GM23338 (cell line): ENCODE measurements at regions not wholly inside any gene's neighbourhood (a gene's known extent, or its start where the extent isn't known, plus 50 kb on each side); places are given as distances from the start of the nearest gene placed in this dataset.

ENCODE experiments used
- ATAC-seq: fragments of 200-7000 bp; cut with Tn5 transposase; 3 replicates; pipeline ENCODE4 v1.9.1; 2020
- DNase-seq: peaks from one replicate; pipeline ENCODE4 v3.0.0-alpha.2; 2015; ENCODE audit warnings: low spot score
- H2AFZ ChIP-seq: fragments of 200-600 bp; sonication (generic); 2 replicates; pipeline ENCODE4 v1.8.0; 2016; ENCODE audit warnings: antibody characterized with exemption, mild to moderate bottlenecking, moderate library complexity
- H3F3A ChIP-seq: fragments of 200-600 bp; sonication (generic); replicated peaks from 2 replicates; pipeline ENCODE4 v1.8.0; 2017; ENCODE audit warnings: antibody characterized with exemption, mixed run types, low read depth
- H3K27ac ChIP-seq: fragments of 200-600 bp; sonication (generic); 2 replicates; pipeline ENCODE4 v1.6.1; 2016; ENCODE audit warnings: low read depth
- H3K27me3 ChIP-seq: fragments of 200-600 bp; sonication (generic); 2 replicates; pipeline ENCODE4 v1.8.0; 2016; ENCODE audit warnings: mild to moderate bottlenecking, mixed run types, moderate library complexity; ENCODE audit not compliant: insufficient read depth
- H3K36me3 ChIP-seq: fragments of 200-600 bp; sonication (generic); 2 replicates; pipeline ENCODE4 v1.8.0; 2016; ENCODE audit warnings: mild to moderate bottlenecking; ENCODE audit not compliant: insufficient read depth
- H3K4me1 ChIP-seq: fragments of 200-600 bp; sonication (generic); 2 replicates; pipeline ENCODE4 v1.8.0; 2016; ENCODE audit warnings: mild to moderate bottlenecking, moderate library complexity; ENCODE audit not compliant: insufficient read depth
- H3K4me2 ChIP-seq: fragments of 200-600 bp; sonication (generic); 2 replicates; pipeline ENCODE4 v1.7.1; 2017; ENCODE audit warnings: mixed run types
- H3K4me3 ChIP-seq: fragments of 200-600 bp; sonication (generic); 2 replicates; pipeline ENCODE4 v1.6.1; 2016; ENCODE audit warnings: mixed run types
- H3K79me2 ChIP-seq: fragments of 200-600 bp; sonication (generic); replicated peaks from 2 replicates; pipeline ENCODE4 v1.8.0; 2017; ENCODE audit warnings: mild to moderate bottlenecking; ENCODE audit not compliant: insufficient read depth
- H3K9me2 ChIP-seq: fragments of 200-600 bp; sonication (generic); 2 replicates; pipeline ENCODE4 v1.8.0; 2017; ENCODE audit not compliant: insufficient read depth
- H4K20me1 ChIP-seq: fragments of 200-600 bp; sonication (generic); replicated peaks from 2 replicates; pipeline ENCODE4 v1.8.0; 2017; ENCODE audit warnings: mild to moderate bottlenecking; ENCODE audit not compliant: insufficient read depth
- H3K27ac Mint-ChIP-seq: 2 replicates; pipeline ENCODE4 v1.8.0; 2020; ENCODE audit warnings: inconsistent platforms, mild to moderate bottlenecking, moderate library complexity, mixed read lengths
- H3K27me3 Mint-ChIP-seq: 3 replicates; pipeline ENCODE4 v1.8.0; 2022; ENCODE audit warnings: low read depth, mild to moderate bottlenecking, moderate library complexity, mixed read lengths, inconsistent platforms; ENCODE audit not compliant: insufficient read depth, poor library complexity
- H3K36me3 Mint-ChIP-seq: 3 replicates; pipeline ENCODE4 v1.8.0; 2021; ENCODE audit warnings: low read depth, mild to moderate bottlenecking, inconsistent platforms, moderate library complexity, mixed read lengths
- H3K4me1 Mint-ChIP-seq: 3 replicates; pipeline ENCODE4 v1.8.0; 2020; ENCODE audit warnings: mild to moderate bottlenecking, inconsistent platforms, mixed read lengths
- H3K4me3 Mint-ChIP-seq: 3 replicates; pipeline ENCODE4 v1.8.0; 2021; ENCODE audit warnings: moderate library complexity, mild to moderate bottlenecking, inconsistent platforms, mixed read lengths
- H3K9me3 Mint-ChIP-seq: 3 replicates; pipeline ENCODE4 v1.8.0; 2020; ENCODE audit warnings: moderate library complexity, mild to moderate bottlenecking, inconsistent platforms, mixed read lengths
- CREB1 ChIP-seq: fragments of 250-450 bp; sonication (Bioruptor Pico); IDR thresholded peaks from 2 replicates; pipeline ENCODE4 v1.5.0; 2020; ENCODE audit warnings: low read depth, mild to moderate bottlenecking, moderate library complexity
- CTCF ChIP-seq, 2 experiments: fragments of 200-600 bp in 1 of 2; sonication (generic) in 1 of 2; conservative IDR thresholded peaks; 2 replicates each; pipeline versions ENCODE4 v1.5.1 to v1.6.1; 2016 to 2017; ENCODE audit warnings: antibody characterized with exemption in 2 of 2, low read depth in 2 of 2, mild to moderate bottlenecking in 2 of 2, moderate library complexity in 1 of 2
- ETS1 ChIP-seq: IDR thresholded peaks from 2 replicates; pipeline ENCODE4 v1.6.1; 2016; ENCODE audit warnings: antibody characterized with exemption
- EZH2phosphoT487 ChIP-seq: fragments of 200-600 bp; sonication (generic); IDR thresholded peaks from one replicate; pipeline ENCODE4 v1.8.1; 2018; ENCODE audit warnings: antibody characterized with exemption; ENCODE audit not compliant: unreplicated experiment
- JUNB ChIP-seq: IDR thresholded peaks from one replicate; pipeline ENCODE4 v1.6.1; 2016; ENCODE audit warnings: antibody characterized with exemption; ENCODE audit not compliant: unreplicated experiment
- NANOG ChIP-seq: IDR thresholded peaks from 2 replicates; pipeline ENCODE4 v1.6.1; 2016; ENCODE audit warnings: antibody characterized with exemption, borderline replicate concordance
- POLR2AphosphoS5 ChIP-seq: IDR thresholded peaks from 2 replicates; pipeline ENCODE4 v1.6.1; 2016; ENCODE audit warnings: antibody characterized with exemption, low read depth
- REST ChIP-seq: IDR thresholded peaks from one replicate; pipeline ENCODE4 v1.6.1; 2018; ENCODE audit warnings: antibody characterized with exemption; ENCODE audit not compliant: unreplicated experiment
- ZNF114 ChIP-seq: fragments of 250-450 bp; sonication (Bioruptor Pico); IDR thresholded peaks from 2 replicates; pipeline ENCODE4 v1.5.0; 2020; ENCODE audit warnings: mild to moderate bottlenecking, moderate library complexity

- no peak overlapping the region for H3K4me2 ChIP-seq
- no peaks in the 10 kb centered on the region for H3F3A ChIP-seq
- no peaks in the 10 kb centered on the region for H3K4me1 ChIP-seq
- H3K9me3 Mint-ChIP-seq, result no peaks in the 10 kb centered on the region
- H3K27me3 ChIP-seq, result no peaks in the 10 kb centered on the region
- DNase-seq (no peak), ATAC-seq (no peak)
- no peak overlapping the region for H3K4me3 Mint-ChIP-seq
- H4K20me1 ChIP-seq, result no peaks in the 10 kb centered on the region
- H3K4me3 ChIP-seq, result no peak overlapping the region
- no peak overlapping the region for H3K27ac Mint-ChIP-seq
- H3K79me2 ChIP-seq, result no peaks in the 10 kb centered on the region
- H2AFZ ChIP-seq, result no peak overlapping the region
- no peaks in the 10 kb centered on the region for H3K36me3 ChIP-seq
- no peaks in the 10 kb centered on the region for H3K27me3 Mint-ChIP-seq
- no peak overlapping the region for H3K27ac ChIP-seq
- no peaks in the 10 kb centered on the region for H3K36me3 Mint-ChIP-seq
- H3K4me1 Mint-ChIP-seq, result no peaks in the 10 kb centered on the region
- H3K9me2 ChIP-seq, result no peaks in the 10 kb centered on the region
- TF ChIP-seq EZH2phosphoT487 (no peak), NANOG (no peak), POLR2AphosphoS5 (no peak), ETS1 (no peak)
Observed at GRCh38 chr3:110062716-110063115, 725.4 kb upstream of the DPPA4 start.

GRCh38 chr3:110063178-110063577 is 725.8 kb upstream of the DPPA4 start:
- H3F3A ChIP-seq, result no peaks in the 10 kb centered on the region
- Mint-ChIP-seq H3K4me3 (no peak overlapping the region), H3K9me3 (no peaks in the 10 kb centered on the region), H3K27me3 (no peaks in the 10 kb centered on the region), H3K4me1 (no peaks in the 10 kb centered on the region), H3K27ac (no peak overlapping the region), H3K36me3 (no peaks in the 10 kb centered on the region)
- no peaks in the 10 kb centered on the region for H4K20me1 ChIP-seq
- no peak overlapping the region for H3K4me3 ChIP-seq
- no peak for ATAC-seq
- H3K79me2 ChIP-seq, result no peaks in the 10 kb centered on the region
- H3K27me3 ChIP-seq, result no peaks in the 10 kb centered on the region
- no peaks in the 10 kb centered on the region for H3K9me2 ChIP-seq
- no peak for DNase-seq
- no peak for TF ChIP-seq CTCF (conservative IDR thresholded peaks at IDR 0.05; ENCODE audit: low read depth in 2 of 2)
- no peaks in the 10 kb centered on the region for H3K4me1 ChIP-seq
- no peak overlapping the region for H2AFZ ChIP-seq
- no peaks in the 10 kb centered on the region for H3K36me3 ChIP-seq
- H3K4me2 ChIP-seq, result no peak overlapping the region
- H3K27ac ChIP-seq, result no peak overlapping the region

- Mint-ChIP-seq H3K27me3 (no peaks in the 10 kb centered on the region), H3K4me1 (no peaks in the 10 kb centered on the region), H3K4me3 (no peak overlapping the region), H3K36me3 (peaks cover 6% of the 10 kb centered on the region), H3K27ac (no peak overlapping the region), H3K9me3 (peaks cover 7% of the 10 kb centered on the region)
- Histone ChIP-seq H3K27me3 (no peaks in the 10 kb centered on the region), H3K27ac (no peak overlapping the region), H3K9me2 (0 out of 2 replicates have a peak, but pooled peaks cover 4% of the 10 kb centered on the region), H4K20me1 (no peaks in the 10 kb centered on the region), H3F3A (no peaks in the 10 kb centered on the region), H3K79me2 (no peaks in the 10 kb centered on the region), H3K4me3 (no peak overlapping the region), H3K4me2 (no peak overlapping the region), H3K36me3 (no peaks in the 10 kb centered on the region), H2AFZ (no peak overlapping the region), H3K4me1 (no peaks in the 10 kb centered on the region)
- ATAC-seq (no peak), DNase-seq (no peak)
- TF ChIP-seq CREB1 (CRISPR knock-in tag) (no peak), ZNF114 (no peak), NANOG (no peak), EZH2phosphoT487 (no peak), REST (no peak), ETS1 (no peak), JUNB (no peak), CTCF (conservative IDR thresholded peaks at IDR 0.05; ENCODE audit: low read depth in 2 of 2) (no peak)
Observed at GRCh38 chr3:110066206-110066605, 728.9 kb upstream of the DPPA4 start.
